ENCODE measurements at regions not wholly inside any gene's neighbourhood (a gene's known extent, or its start where the extent isn't known, plus 50 kb on each side); places are given as distances from the start of the nearest gene placed in this dataset.
"Not testable (repeated sequence)": the region's sequence is repeated elsewhere in the genome, so short reads cannot be mapped to it uniquely, and the experiment has no call there.

DNA sequence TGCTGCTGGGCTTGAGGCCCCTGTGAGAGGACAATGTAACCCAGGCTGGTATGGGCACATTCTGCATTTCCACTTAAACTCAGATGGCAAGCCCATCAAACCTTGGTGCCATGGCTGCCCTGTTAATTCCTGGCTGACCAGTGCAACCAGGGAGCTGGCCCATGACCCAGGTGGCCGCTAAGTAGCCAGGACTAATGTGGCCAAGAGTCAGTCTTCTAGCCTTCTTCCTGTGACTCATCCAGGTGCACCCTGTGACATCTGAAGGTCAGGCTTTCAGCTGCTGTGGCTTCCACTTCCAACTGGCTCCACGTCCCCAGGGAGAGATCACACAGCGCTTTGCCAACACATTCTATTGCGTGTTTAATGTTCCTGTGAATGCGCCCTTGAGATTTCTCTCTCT is 50.5 kb upstream of the ROPN1B start:
- not testable (repeated sequence) for H3K36me3 ChIP-seq (ENCODE audit: control insufficient read depth, insufficient read depth, low read length, severe bottlenecking); H3K9me3 ChIP-seq (ENCODE audit: control insufficient read depth, low read length); H3K4me3 ChIP-seq (ENCODE audit: low read length); H3K27me3 ChIP-seq (replicated peaks; ENCODE audit: control insufficient read depth, insufficient read depth, low read length); H3K9ac ChIP-seq (ENCODE audit: low read length); H3K4me1 ChIP-seq (ENCODE audit: control insufficient read depth, insufficient read depth, low read length); DNase-seq (ENCODE audit: low read depth)

DNA sequence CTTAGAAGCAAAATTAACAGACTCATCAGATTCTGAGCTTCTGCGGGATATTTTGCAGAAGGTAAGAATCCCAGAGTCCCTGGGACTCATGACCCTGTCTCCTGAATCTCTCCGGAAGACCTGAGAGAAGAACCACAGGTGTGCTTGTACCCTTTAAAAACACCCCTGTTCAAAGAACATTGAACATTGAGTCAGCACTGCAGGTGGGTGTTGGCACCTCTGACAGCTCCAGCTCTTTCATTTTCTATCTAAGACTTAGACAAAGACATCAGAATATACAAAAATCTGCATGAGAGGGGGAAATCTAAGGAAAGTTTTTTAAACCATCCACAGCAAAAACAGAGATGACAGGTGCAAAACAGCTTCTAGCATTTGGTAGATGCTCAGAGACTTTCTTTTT is 50.1 kb upstream of the ROPN1B start:
- not testable (repeated sequence) for H3K9ac ChIP-seq (ENCODE audit: low read length); H3K36me3 ChIP-seq (ENCODE audit: control insufficient read depth, insufficient read depth, low read length, severe bottlenecking); DNase-seq (ENCODE audit: low read depth)

More for the DNA sequence above, 50.1 kb upstream of the ROPN1B start:
- H3K9me3 ChIP-seq (ENCODE audit: control insufficient read depth, low read length); H3K27me3 ChIP-seq (replicated peaks; ENCODE audit: control insufficient read depth, insufficient read depth, low read length); H3K4me3 ChIP-seq (ENCODE audit: low read length); H3K4me1 ChIP-seq (ENCODE audit: control insufficient read depth, insufficient read depth, low read length): not testable (repeated sequence)

All from adipocyte (in vitro differentiated cells).